ENCODE measurements at regions not wholly inside any gene's neighbourhood (a gene's known extent, or its start where the extent isn't known, plus 50 kb on each side); places are given as distances from the start of the nearest gene placed in this dataset.

- Histone ChIP-seq H3K4me3 (no peak overlapping the region), H3K36me3 (no peaks in the 10 kb centered on the region), H3K27ac (no peak overlapping the region), H3K9me3 (no peaks in the 10 kb centered on the region), H3K4me1 (no peaks in the 10 kb centered on the region), H3K27me3 (no peaks in the 10 kb centered on the region)
- ATAC-seq (no peak), DNase-seq (no peak)
- in situ Hi-C loops (cut with MboI; ENCODE audit: low sequenced_read_pairs in 4 of 4) (no loop called here), intact Hi-C loops (cut with DNase I; ENCODE audit: low total_unique reads) (no loop called here)
- TF ChIP-seq CTCF (IDR thresholded peaks at IDR 0.05 in 4 of 5, conservative IDR thresholded peaks at IDR 0.05 in 1 of 5) (no peak), POLR2A (IDR thresholded peaks at IDR 0.05) (no peak)
These were observed 430.4 kb downstream of the IRS2 start for GRCh38 chr13:109355875-109356434.

GRCh38 chr13:109355166-109355565 lies 431.2 kb downstream of the IRS2 start:
- in situ Hi-C loops (cut with MboI; ENCODE audit: low sequenced_read_pairs in 4 of 4): no loop called here
- Histone ChIP-seq H3K4me1 (no peaks in the 10 kb centered on the region), H3K27ac (no peak overlapping the region), H3K9me3 (no peaks in the 10 kb centered on the region), H3K36me3 (no peaks in the 10 kb centered on the region), H3K4me3 (no peak overlapping the region), H3K27me3 (no peaks in the 10 kb centered on the region)
- intact Hi-C loops (cut with DNase I; ENCODE audit: low total_unique reads): no loop called here
- ATAC-seq (no peak), DNase-seq (no peak)
- no peak for TF ChIP-seq CTCF (IDR thresholded peaks at IDR 0.05 in 4 of 5, conservative IDR thresholded peaks at IDR 0.05 in 1 of 5)
- no peak for TF ChIP-seq POLR2A (IDR thresholded peaks at IDR 0.05)

- no peak for TF ChIP-seq POLR2A (IDR thresholded peaks at IDR 0.05)
- no peak for TF ChIP-seq CTCF (IDR thresholded peaks at IDR 0.05 in 4 of 5, conservative IDR thresholded peaks at IDR 0.05 in 1 of 5)
- intact Hi-C loops (cut with DNase I; ENCODE audit: low total_unique reads) (no loop called here), in situ Hi-C loops (cut with MboI; ENCODE audit: low sequenced_read_pairs in 4 of 4) (no loop called here)
- H3K9me3 ChIP-seq: no peaks in the 10 kb centered on the region
- no peaks in the 10 kb centered on the region for H3K4me1 ChIP-seq
- H3K36me3 ChIP-seq: no peaks in the 10 kb centered on the region
- DNase-seq: no peak
- H3K27me3 ChIP-seq: no peaks in the 10 kb centered on the region
- H3K27ac ChIP-seq: no peak overlapping the region
- ATAC-seq: no peak
- no peak overlapping the region for H3K4me3 ChIP-seq
These were observed 435.1 kb downstream of the IRS2 start for GRCh38 chr13:109351236-109351635.

GRCh38 chr13:109348519-109349258 lies 437.7 kb downstream of the IRS2 start:
- TF ChIP-seq CTCF (IDR thresholded peaks at IDR 0.05 in 4 of 5, conservative IDR thresholded peaks at IDR 0.05 in 1 of 5) (no peak), POLR2A (IDR thresholded peaks at IDR 0.05) (no peak)
- no peak for ATAC-seq
- no peak overlapping the region for H3K4me3 ChIP-seq
- in situ Hi-C loops (cut with MboI; ENCODE audit: low sequenced_read_pairs in 4 of 4) (no loop called here), intact Hi-C loops (cut with DNase I; ENCODE audit: low total_unique reads) (no loop called here)
- H3K27me3 ChIP-seq: no peaks in the 10 kb centered on the region
- H3K36me3 ChIP-seq: no peaks in the 10 kb centered on the region
- DNase-seq: no peak
- H3K4me1 ChIP-seq: no peaks in the 10 kb centered on the region
- no peak overlapping the region for H3K27ac ChIP-seq
- no peaks in the 10 kb centered on the region for H3K9me3 ChIP-seq

All from gastrocnemius medialis (tissue), 4 donors.